ENCODE measurements at regions not wholly inside any gene's neighbourhood (a gene's known extent, or its start where the extent isn't known, plus 50 kb on each side); places are given as distances from the start of the nearest gene placed in this dataset.

GRCh38 chr4:176439611-176440010 lies 119.8 kb downstream of the SPCS3 start:
- no peak overlapping the region for H3K4me3 ChIP-seq (replicated peaks in 1 of 2; ENCODE audit: low read depth in 2 of 2, low read length in 2 of 2)
- peak in 1 of 2 donors; percentile 3 for DNase-seq (ENCODE audit: low read depth in 2 of 2)
- TF ChIP-seq CTCF (IDR thresholded peaks at IDR 0.05; ENCODE audit: low read depth, low read length): no peak

GRCh38 chr4:176440698-176441097 lies 120.9 kb downstream of the SPCS3 start:
- DNase-seq (ENCODE audit: low read depth in 2 of 2): no peak
- no peak for TF ChIP-seq CTCF (IDR thresholded peaks at IDR 0.05; ENCODE audit: low read depth, low read length)
- H3K4me3 ChIP-seq (replicated peaks in 1 of 2; ENCODE audit: low read depth in 2 of 2, low read length in 2 of 2): no peak overlapping the region

GRCh38 chr4:176441594-176441993 lies 121.8 kb downstream of the SPCS3 start:
- no peak overlapping the region for H3K4me3 ChIP-seq (replicated peaks in 1 of 2; ENCODE audit: low read depth in 2 of 2, low read length in 2 of 2)
- DNase-seq (ENCODE audit: low read depth in 2 of 2): no peak
- no peak for TF ChIP-seq CTCF (IDR thresholded peaks at IDR 0.05; ENCODE audit: low read depth, low read length)

GRCh38 chr4:176443117-176443516 lies 123.4 kb downstream of the SPCS3 start:
- peak; percentile 86 to 95 for DNase-seq (ENCODE audit: low read depth in 2 of 2)
- TF ChIP-seq CTCF (IDR thresholded peaks at IDR 0.05; ENCODE audit: low read depth, low read length): no peak
- H3K4me3 ChIP-seq (replicated peaks in 1 of 2; ENCODE audit: low read depth in 2 of 2, low read length in 2 of 2): no peak overlapping the region

- H3K4me3 ChIP-seq (replicated peaks in 1 of 2; ENCODE audit: low read depth in 2 of 2, low read length in 2 of 2): no peak overlapping the region
- no peak for TF ChIP-seq CTCF (IDR thresholded peaks at IDR 0.05; ENCODE audit: low read depth, low read length)
- peak; percentile 34 to 43 for DNase-seq (ENCODE audit: low read depth in 2 of 2)
These were observed 124.1 kb downstream of the SPCS3 start for GRCh38 chr4:176443646-176444409.

GRCh38 chr4:176444741-176445140 lies 125.0 kb downstream of the SPCS3 start:
- H3K4me3 ChIP-seq (replicated peaks in 1 of 2; ENCODE audit: low read depth in 2 of 2, low read length in 2 of 2): no peak overlapping the region
- DNase-seq (ENCODE audit: low read depth in 2 of 2): peak; percentile 67 to 82
- TF ChIP-seq CTCF (IDR thresholded peaks at IDR 0.05; ENCODE audit: low read depth, low read length): no peak

- DNase-seq (ENCODE audit: low read depth in 2 of 2): no peak
- no peak overlapping the region for H3K4me3 ChIP-seq (replicated peaks in 1 of 2; ENCODE audit: low read depth in 2 of 2, low read length in 2 of 2)
- no peak for TF ChIP-seq CTCF (IDR thresholded peaks at IDR 0.05; ENCODE audit: low read depth, low read length)
These were observed 129.0 kb downstream of the SPCS3 start for GRCh38 chr4:176448761-176449160.
